ENCODE measurements at regions not wholly inside any gene's neighbourhood (a gene's known extent, or its start where the extent isn't known, plus 50 kb on each side); places are given as distances from the start of the nearest gene placed in this dataset.

DNA sequence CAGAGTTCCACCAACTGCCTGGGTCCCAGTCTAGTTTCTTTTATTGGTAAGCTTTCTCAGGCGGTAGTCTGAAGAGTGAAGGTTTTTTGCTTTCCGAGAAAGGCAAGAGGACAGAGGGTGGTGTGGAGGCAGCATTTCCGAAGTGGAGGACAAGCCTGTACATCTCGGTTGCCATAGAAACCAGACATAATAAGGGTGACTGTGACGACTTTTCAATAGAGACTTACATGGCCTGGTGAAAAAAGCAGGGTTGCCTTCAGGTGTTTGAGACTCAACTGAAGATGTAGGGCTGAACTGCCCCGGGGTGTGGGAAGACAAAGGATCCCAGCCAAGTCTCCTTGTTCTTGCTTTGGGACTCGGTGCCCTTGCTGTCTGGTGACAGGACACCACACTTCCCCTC lies 53.6 kb upstream of the RAB40AL start (continued):
- TF ChIP-seq, protein P1, sequence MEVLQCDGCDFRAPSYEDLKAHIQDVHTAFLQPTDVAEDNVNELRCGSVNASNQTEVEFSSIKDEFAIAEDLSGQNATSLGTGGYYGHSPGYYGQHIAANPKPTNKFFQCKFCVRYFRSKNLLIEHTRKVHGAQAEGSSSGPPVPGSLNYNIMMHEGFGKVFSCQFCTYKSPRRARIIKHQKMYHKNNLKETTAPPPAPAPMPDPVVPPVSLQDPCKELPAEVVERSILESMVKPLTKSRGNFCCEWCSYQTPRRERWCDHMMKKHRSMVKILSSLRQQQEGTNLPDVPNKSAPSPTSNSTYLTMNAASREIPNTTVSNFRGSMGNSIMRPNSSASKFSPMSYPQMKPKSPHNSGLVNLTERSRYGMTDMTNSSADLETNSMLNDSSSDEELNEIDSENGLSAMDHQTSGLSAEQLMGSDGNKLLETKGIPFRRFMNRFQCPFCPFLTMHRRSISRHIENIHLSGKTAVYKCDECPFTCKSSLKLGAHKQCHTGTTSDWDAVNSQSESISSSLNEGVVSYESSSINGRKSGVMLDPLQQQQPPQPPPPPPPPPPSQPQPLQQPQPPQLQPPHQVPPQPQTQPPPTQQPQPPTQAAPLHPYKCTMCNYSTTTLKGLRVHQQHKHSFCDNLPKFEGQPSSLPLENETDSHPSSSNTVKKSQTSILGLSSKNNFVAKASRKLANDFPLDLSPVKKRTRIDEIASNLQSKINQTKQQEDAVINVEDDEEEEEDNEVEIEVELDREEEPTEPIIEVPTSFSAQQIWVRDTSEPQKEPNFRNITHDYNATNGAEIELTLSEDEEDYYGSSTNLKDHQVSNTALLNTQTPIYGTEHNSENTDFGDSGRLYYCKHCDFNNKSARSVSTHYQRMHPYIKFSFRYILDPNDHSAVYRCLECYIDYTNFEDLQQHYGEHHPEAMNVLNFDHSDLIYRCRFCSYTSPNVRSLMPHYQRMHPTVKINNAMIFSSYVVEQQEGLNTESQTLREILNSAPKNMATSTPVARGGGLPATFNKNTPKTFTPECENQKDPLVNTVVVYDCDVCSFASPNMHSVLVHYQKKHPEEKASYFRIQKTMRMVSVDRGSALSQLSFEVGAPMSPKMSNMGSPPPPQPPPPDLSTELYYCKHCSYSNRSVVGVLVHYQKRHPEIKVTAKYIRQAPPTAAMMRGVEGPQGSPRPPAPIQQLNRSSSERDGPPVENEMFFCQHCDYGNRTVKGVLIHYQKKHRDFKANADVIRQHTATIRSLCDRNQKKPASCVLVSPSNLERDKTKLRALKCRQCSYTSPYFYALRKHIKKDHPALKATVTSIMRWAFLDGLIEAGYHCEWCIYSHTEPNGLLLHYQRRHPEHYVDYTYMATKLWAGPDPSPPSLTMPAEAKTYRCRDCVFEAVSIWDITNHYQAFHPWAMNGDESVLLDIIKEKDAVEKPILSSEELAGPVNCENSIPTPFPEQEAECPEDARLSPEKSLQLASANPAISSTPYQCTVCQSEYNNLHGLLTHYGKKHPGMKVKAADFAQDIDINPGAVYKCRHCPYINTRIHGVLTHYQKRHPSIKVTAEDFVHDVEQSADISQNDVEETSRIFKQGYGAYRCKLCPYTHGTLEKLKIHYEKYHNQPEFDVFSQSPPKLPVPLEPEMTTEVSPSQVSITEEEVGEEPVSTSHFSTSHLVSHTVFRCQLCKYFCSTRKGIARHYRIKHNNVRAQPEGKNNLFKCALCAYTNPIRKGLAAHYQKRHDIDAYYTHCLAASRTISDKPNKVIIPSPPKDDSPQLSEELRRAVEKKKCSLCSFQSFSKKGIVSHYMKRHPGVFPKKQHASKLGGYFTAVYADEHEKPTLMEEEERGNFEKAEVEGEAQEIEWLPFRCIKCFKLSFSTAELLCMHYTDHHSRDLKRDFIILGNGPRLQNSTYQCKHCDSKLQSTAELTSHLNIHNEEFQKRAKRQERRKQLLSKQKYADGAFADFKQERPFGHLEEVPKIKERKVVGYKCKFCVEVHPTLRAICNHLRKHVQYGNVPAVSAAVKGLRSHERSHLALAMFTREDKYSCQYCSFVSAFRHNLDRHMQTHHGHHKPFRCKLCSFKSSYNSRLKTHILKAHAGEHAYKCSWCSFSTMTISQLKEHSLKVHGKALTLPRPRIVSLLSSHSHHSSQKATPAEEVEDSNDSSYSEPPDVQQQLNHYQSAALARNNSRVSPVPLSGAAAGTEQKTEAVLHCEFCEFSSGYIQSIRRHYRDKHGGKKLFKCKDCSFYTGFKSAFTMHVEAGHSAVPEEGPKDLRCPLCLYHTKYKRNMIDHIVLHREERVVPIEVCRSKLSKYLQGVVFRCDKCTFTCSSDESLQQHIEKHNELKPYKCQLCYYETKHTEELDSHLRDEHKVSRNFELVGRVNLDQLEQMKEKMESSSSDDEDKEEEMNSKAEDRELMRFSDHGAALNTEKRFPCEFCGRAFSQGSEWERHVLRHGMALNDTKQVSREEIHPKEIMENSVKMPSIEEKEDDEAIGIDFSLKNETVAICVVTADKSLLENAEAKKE (CRISPR knock-in tag; IDR thresholded peaks at IDR 0.05), result no peak
- TF ChIP-seq, protein P2, sequence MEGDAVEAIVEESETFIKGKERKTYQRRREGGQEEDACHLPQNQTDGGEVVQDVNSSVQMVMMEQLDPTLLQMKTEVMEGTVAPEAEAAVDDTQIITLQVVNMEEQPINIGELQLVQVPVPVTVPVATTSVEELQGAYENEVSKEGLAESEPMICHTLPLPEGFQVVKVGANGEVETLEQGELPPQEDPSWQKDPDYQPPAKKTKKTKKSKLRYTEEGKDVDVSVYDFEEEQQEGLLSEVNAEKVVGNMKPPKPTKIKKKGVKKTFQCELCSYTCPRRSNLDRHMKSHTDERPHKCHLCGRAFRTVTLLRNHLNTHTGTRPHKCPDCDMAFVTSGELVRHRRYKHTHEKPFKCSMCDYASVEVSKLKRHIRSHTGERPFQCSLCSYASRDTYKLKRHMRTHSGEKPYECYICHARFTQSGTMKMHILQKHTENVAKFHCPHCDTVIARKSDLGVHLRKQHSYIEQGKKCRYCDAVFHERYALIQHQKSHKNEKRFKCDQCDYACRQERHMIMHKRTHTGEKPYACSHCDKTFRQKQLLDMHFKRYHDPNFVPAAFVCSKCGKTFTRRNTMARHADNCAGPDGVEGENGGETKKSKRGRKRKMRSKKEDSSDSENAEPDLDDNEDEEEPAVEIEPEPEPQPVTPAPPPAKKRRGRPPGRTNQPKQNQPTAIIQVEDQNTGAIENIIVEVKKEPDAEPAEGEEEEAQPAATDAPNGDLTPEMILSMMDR (conservative IDR thresholded peaks at IDR 0.05; ENCODE audit: low read depth in 2 of 2), result no peak
